HG02678 (cell line): ENCODE measurements at regions not wholly inside any gene's neighbourhood (a gene's known extent, or its start where the extent isn't known, plus 50 kb on each side); places are given as distances from the start of the nearest gene placed in this dataset.
A peak's percentile ranks its signal among the peaks of the same experiment; 100 is the strongest.

Experiments
- ATAC-seq: cut with Tn5 transposase; IDR thresholded peaks from one replicate; pipeline ENCODE4 v1.9.1; 2021; ENCODE audit warnings: mild to moderate bottlenecking, moderate library complexity; ENCODE audit not compliant: unreplicated experiment

GRCh38 chr7:42858570-42858969, 53.3 kb downstream of the C7orf25 start:
- ATAC-seq = no peak

GRCh38 chr7:42856605-42856987, 55.3 kb downstream of the C7orf25 start:
- ATAC-seq = peak; percentile 27

- ATAC-seq = no peak
Measured at GRCh38 chr7:42854571-42855118, 57.2 kb downstream of the C7orf25 start.

GRCh38 chr7:42852531-42852930, 59.3 kb downstream of the C7orf25 start:
- ATAC-seq = no peak

GRCh38 chr7:42843205-42843800, 68.6 kb downstream of the C7orf25 start:
- ATAC-seq = peak; percentile 88

- no peak for ATAC-seq
Measured at GRCh38 chr7:42834676-42835075, 77.2 kb downstream of the C7orf25 start.

GRCh38 chr7:42833411-42833810, 78.5 kb downstream of the C7orf25 start:
- ATAC-seq = no peak

- ATAC-seq = no peak
Measured at GRCh38 chr7:42832667-42833066, 79.2 kb downstream of the C7orf25 start.

- no peak for ATAC-seq
Measured at GRCh38 chr7:42831718-42832522, 80.0 kb downstream of the C7orf25 start.

GRCh38 chr7:42831006-42831717, 80.7 kb downstream of the C7orf25 start:
- ATAC-seq = no peak

GRCh38 chr7:42812779-42813178, 99.1 kb downstream of the C7orf25 start:
- no peak for ATAC-seq

GRCh38 chr7:42805601-42806000, 106.3 kb downstream of the C7orf25 start:
- ATAC-seq = no peak

- no peak for ATAC-seq
Measured at GRCh38 chr7:42794673-42795072, 117.2 kb downstream of the C7orf25 start.

- ATAC-seq = no peak
Measured at GRCh38 chr7:42792841-42793240, 119.0 kb downstream of the C7orf25 start.

GRCh38 chr7:42790196-42790595, 121.7 kb downstream of the C7orf25 start:
- ATAC-seq = no peak

- ATAC-seq = no peak
Measured at GRCh38 chr7:42774436-42774835, 137.4 kb downstream of the C7orf25 start.

GRCh38 chr7:42770114-42770513, 141.8 kb downstream of the C7orf25 start:
- ATAC-seq = no peak

GRCh38 chr7:42768045-42768444, 143.8 kb downstream of the C7orf25 start:
- no peak for ATAC-seq

- ATAC-seq = no peak
Measured at GRCh38 chr7:42766782-42767423, 145.0 kb downstream of the C7orf25 start.

- ATAC-seq = no peak
Measured at GRCh38 chr7:42765931-42766330, 145.9 kb downstream of the C7orf25 start.

- ATAC-seq = no peak
Measured at GRCh38 chr7:42763137-42763551, 148.7 kb downstream of the C7orf25 start.
